Breast epithelium (tissue), 3 donors: ENCODE measurements at regions not wholly inside any gene's neighbourhood (a gene's known extent, or its start where the extent isn't known, plus 50 kb on each side); places are given as distances from the start of the nearest gene placed in this dataset.

ENCODE experiments used
- CTCF ChIP-seq, 3 donors: fragments of 450-650 bp; IDR thresholded peaks; one replicate each; pipeline ENCODE4 v1.5.1; 2016 to 2017; ENCODE audit warnings: antibody characterized with exemption in 3 of 3, mild to moderate bottlenecking in 3 of 3, moderate library complexity in 3 of 3
- POLR2A ChIP-seq: fragments of 450-650 bp; IDR thresholded peaks from one replicate; pipeline ENCODE4 v1.6.1; 2016; ENCODE audit warnings: antibody characterized with exemption, mild to moderate bottlenecking, moderate library complexity
- POLR2AphosphoS5 ChIP-seq, 3 donors: sonication (generic); formaldehyde crosslinking; IDR thresholded peaks; one replicate each; pipeline ENCODE4 v1.6.1; 2017; ENCODE audit warnings: antibody characterized with exemption in 3 of 3

GRCh38 chr5:26553079-26553478, 485.3 kb downstream of the CDH9 start:
- TF ChIP-seq POLR2AphosphoS5 (IDR thresholded peaks at IDR 0.05) (no peak), CTCF (IDR thresholded peaks at IDR 0.05) (no peak), POLR2A (no peak)
